SK-N-SH (cell line): ENCODE measurements at regions not wholly inside any gene's neighbourhood (a gene's known extent, or its start where the extent isn't known, plus 50 kb on each side); places are given as distances from the start of the nearest gene placed in this dataset.

Experiments used
- CHD2 ChIP-seq: fragments of 150-350 bp; IDR thresholded peaks from 2 replicates; pipeline ENCODE4 v1.6.1; 2018; ENCODE audit warnings: low read length; ENCODE audit not compliant: partially characterized antibody
- CTCF ChIP-seq: fragments of 200-600 bp; sonication (generic); IDR thresholded peaks from 2 replicates; pipeline ENCODE4 v1.6.1; 2017; ENCODE audit warnings: antibody characterized with exemption, mild to moderate bottlenecking, moderate library complexity
- EP300 ChIP-seq, 2 experiments: IDR thresholded peaks; 2 replicates each; pipeline versions ENCODE4 v1.4.0 to v1.6.1; 2012; ENCODE audit warnings: borderline replicate concordance in 1 of 2, low read depth in 1 of 2, low read length in 1 of 2
- FOXJ3 ChIP-seq: sonication (generic); formaldehyde crosslinking; IDR thresholded peaks from 2 replicates; pipeline ENCODE4 v1.5.1; 2020; ENCODE audit warnings: mild to moderate bottlenecking, missing genetic modification reagents
- SIN3A ChIP-seq: IDR thresholded peaks from 2 replicates; pipeline ENCODE4 v1.6.1; 2012; ENCODE audit warnings: low read depth, mild to moderate bottlenecking, low read length, moderate library complexity, borderline replicate concordance
- TAF1 ChIP-seq: IDR thresholded peaks from 2 replicates; pipeline ENCODE4 v1.6.1; 2012; ENCODE audit warnings: low read depth, mild to moderate bottlenecking, low read length, moderate library complexity, borderline replicate concordance
- USF2 ChIP-seq: fragments of 150-350 bp; IDR thresholded peaks from 2 replicates; pipeline ENCODE4 v1.6.1; 2017; ENCODE audit warnings: antibody characterized with exemption, low read length, low read depth, borderline replicate concordance
- TF ChIP-seq, protein P1 (sequence below): IDR thresholded peaks from 2 replicates; pipeline ENCODE4 v1.6.1; 2012; ENCODE audit warnings: mild to moderate bottlenecking, low read depth, low read length, moderate library complexity

DNA sequence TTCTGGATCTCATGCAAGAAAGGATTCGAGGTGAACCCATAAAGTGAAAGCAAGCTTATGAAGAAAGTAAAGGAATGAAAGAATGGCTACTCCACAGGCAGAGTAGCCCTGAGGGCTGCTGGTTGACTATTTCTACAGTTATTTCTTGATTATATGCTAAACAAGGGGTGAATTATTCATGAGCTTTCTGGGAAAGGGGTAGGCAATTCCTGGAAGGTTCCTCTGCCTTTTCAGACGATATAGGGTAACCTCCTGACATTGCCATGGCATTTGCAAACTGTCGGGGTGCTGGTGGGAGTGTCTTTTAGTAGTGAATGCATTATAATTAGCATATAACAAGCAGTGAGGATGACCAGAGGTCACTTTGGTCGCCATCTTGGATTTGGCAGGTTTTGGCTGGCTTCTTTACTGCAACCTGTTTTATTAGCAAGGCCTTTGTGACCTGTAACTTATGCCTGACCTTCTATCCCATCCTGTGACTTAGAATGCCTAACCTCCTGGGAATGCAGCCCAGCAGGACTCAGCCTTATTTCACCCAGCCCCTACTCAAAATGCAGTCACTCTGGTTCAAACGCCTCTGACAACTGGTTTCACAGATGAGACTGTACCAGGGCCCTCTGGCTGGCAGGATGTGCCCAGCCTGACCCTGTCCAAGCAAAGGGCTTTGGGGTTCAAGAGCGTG, 157.7 kb upstream of the SFSWAP start:
- no peak for TF ChIP-seq CTCF
- TF ChIP-seq SIN3A, result no peak
- TF ChIP-seq CHD2, result no peak
- TF ChIP-seq TAF1, result no peak
- no peak for TF ChIP-seq USF2
- TF ChIP-seq, protein P1, sequence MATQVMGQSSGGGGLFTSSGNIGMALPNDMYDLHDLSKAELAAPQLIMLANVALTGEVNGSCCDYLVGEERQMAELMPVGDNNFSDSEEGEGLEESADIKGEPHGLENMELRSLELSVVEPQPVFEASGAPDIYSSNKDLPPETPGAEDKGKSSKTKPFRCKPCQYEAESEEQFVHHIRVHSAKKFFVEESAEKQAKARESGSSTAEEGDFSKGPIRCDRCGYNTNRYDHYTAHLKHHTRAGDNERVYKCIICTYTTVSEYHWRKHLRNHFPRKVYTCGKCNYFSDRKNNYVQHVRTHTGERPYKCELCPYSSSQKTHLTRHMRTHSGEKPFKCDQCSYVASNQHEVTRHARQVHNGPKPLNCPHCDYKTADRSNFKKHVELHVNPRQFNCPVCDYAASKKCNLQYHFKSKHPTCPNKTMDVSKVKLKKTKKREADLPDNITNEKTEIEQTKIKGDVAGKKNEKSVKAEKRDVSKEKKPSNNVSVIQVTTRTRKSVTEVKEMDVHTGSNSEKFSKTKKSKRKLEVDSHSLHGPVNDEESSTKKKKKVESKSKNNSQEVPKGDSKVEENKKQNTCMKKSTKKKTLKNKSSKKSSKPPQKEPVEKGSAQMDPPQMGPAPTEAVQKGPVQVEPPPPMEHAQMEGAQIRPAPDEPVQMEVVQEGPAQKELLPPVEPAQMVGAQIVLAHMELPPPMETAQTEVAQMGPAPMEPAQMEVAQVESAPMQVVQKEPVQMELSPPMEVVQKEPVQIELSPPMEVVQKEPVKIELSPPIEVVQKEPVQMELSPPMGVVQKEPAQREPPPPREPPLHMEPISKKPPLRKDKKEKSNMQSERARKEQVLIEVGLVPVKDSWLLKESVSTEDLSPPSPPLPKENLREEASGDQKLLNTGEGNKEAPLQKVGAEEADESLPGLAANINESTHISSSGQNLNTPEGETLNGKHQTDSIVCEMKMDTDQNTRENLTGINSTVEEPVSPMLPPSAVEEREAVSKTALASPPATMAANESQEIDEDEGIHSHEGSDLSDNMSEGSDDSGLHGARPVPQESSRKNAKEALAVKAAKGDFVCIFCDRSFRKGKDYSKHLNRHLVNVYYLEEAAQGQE, result no peak
- TF ChIP-seq FOXJ3 (CRISPR knock-in tag), result no peak
- no peak for TF ChIP-seq EP300 (IDR thresholded peaks at IDR 0.05; ENCODE audit: borderline replicate concordance in 1 of 2, low read depth in 1 of 2, low read length in 1 of 2)
